ENCODE measurements at regions not wholly inside any gene's neighbourhood (a gene's known extent, or its start where the extent isn't known, plus 50 kb on each side); places are given as distances from the start of the nearest gene placed in this dataset.
"Not testable (repeated sequence)": the region's sequence is repeated elsewhere in the genome, so short reads cannot be mapped to it uniquely, and the experiment has no call there.

DNA sequence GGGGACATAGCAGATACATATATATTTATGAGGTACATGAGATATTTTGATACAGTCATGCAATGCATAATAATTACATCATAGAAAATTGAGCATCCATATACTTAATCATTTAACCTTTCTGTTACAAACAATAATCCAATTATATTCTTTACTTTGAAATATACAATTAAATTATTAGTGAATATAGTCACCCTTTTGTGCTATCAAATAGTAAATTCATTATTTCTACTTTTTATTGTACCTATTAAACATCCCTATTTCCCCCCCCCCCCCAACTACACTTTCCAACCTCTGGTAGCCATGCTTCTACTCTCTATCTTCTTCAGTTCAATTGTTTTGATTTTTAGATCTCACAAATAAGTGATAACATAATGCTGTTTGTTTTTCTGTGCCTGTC lies 719.1 kb downstream of the ZBBX start:
- no peak for DNase-seq

DNA sequence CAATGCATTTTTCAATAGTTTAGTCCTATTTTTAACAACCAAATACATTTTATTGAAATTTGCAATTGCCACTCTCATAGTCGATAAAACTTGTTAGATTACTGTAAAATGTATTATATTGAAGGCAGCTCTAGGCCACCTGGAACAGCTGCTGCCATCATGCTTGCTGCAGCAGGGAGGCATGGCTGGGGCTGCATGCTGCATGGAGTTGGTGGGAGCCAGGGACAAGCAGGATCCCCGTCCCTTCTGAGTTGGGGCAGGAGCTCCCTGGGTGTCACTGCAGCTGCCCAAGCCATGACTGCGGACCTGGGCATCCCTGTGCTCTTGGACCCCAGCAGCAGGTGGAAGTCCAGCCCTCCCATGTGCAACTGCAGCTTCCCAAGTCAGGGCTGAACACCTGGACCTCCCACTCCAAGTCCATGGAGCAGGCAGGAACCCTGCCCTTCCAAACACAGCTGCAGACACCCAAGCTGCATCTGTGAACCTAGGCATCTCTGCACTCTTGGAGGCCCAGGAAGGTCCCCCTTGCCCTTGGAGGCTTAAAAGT lies 742.0 kb downstream of the ZBBX start:
- DNase-seq: no peak

DNA sequence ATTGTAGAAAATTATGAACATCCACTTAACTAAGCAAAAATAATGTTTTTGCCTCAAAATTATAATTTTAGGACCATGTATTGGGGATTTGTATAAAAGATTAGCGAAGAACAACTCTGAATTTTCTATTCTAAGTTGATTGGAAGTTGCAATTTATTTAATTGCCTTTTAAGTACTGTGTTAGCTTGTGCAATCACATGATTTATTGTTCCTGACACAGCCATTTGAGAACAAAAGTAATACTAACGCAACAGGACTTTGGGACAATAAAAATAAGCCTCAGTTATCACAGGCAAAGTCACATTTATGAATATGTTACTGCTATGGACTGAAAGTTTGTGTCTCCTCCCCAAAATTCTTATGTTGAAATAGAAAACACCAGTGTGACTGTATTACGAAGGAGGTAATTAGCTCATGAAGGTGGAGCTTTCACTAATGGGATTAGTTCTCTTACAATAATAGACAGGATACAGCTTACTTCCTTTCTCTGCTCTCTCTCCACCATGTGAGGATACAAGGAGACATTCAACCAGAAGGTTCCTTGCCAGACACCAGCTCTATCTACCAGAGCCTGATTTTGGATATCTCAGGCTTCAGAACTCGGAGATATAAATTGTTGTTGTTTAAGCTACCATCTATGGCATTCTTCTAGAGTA lies 745.9 kb downstream of the ZBBX start:
- DNase-seq: no peak

DNA sequence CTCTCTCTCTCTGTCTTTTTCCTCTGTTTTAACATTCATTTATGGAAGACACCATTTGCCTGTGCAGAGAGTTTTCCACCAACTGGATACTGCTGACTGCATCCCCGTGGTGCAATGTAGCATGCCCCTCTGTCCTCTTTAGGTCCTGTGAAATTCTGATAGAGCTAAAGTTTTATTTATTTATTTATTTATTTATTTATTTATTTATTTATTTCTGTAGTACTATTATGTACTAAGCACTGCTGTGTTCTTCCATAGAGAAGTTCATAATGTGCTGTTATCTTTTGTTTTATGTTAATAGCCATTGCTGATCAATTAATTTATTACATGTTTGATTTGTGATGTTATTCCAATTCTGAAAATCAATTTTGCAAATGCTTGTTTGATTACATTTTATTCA lies 749.9 kb downstream of the ZBBX start:
- DNase-seq: no peak

DNA sequence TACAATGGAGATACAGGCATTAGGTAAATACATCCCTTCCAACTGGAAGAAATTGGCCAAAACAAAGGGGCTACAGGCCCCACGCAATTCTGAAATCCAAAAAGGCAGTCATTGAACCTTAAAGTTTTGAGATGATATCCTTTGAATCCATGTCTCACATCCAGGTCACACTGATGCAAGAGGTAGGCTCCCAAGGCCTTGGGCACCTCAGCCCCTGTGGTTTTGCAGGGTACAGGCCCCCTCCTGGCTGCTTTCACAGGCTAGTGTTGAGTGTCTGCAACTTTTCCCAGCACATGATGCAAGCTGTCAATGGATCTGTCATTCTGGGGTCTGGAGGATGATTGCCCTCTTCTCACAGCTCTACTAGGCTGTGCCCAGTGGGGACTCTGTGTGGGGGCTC lies 766.7 kb downstream of the ZBBX start:
- no peak for DNase-seq

DNA sequence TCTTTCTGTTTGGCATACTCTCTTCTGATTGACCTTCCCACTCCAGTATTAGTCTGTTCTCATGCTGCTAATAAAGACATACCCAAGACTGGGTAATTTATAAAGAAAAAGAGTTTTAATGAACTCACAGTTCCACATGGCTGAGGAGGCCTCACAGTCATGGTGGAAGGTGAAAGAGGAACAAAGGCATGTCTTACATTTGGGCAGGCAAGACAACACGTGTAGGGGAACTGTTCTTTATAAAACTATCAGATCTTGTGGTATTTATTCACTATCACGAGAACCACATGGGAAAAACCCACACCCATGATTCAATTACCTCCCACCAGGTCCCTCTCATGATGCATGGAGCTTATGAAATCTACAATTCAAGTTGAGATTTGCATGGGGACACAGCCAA lies 767.3 kb downstream of the ZBBX start:
- not testable (repeated sequence) for DNase-seq

DNA sequence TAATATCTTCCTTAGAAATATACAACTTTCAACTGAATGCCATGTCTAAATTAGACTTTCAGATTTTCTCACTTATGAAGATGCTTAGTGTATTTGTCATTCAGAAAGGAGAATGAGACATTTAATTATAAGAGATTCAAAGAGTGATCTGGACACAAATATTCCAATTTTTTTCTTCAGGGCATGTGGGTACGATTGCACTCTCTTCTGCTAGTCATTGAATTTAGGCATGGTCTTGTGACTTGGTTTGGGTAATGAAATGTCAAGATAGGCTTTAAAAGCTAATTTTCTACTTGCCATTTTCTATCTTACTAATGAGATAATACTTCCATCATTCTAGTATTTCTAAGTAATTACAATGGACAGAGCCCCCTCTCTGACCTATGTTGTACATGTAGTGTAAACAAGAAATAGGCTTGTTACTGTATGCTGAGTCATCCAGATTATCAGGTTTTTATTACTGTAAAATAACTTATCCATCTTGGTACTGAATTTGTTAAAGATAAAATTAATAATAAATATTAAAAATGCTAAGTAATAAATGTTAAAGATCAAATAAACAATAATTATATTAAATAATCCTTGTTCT lies 770.8 kb upstream of the BCHE start:
- DNase-seq: no peak

DNA sequence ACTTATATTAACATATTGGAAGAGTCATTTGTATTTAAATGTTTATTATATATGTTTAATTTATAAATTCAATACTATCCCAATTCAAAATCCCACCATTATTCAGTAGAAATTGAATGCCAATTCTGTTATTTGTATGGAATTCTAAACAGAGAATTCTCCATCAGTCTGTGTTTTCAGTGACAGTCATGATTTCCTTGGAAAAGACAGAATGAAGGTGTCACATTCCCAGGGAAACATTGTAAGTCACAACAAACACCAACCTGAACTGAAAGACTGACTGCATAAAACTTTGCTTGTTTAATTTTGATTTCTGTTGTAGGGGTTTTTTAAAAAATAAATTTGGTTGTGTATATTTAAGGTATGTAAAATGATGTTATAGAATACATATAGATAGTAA lies 769.8 kb upstream of the BCHE start:
- DNase-seq: no peak

DNA sequence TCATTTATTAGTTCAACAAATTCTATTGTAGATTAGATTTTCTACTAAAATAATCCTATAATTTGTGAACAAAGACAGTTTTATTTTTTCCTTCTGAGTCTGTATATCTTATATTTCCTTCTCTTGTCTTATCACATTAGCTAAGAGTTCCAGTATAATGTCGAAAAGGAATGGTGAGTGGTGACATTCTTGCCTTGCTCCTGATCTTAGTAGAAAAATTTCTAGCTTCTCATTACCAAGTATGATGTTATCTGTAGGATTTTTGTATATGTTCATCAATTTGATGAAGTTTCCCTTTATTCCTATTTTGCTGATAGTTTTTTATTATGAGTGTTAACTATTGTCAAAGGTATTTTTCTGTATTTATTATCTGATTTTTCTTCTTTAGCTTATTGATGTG lies 756.6 kb upstream of the BCHE start:
- no peak for DNase-seq

DNA sequence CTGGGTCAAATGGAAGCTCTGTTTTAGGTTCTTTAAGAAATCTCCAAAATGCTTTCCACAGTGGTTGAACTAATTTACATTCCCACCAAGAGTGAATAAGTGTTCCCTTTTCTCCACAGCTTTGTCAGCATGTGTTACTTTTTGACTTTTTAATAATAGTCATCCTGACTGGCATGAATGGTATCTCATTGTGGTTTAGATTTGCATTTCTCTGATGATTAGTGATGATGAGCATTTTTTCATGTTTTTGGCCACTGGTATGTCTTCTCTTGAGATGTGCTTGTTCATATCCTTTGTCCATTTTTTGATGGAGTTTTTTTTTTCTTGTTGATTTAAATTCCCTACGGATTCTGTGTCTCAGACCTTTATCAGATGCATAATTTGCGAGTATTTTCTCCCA lies 745.0 kb upstream of the BCHE start:
- no peak for DNase-seq

DNA sequence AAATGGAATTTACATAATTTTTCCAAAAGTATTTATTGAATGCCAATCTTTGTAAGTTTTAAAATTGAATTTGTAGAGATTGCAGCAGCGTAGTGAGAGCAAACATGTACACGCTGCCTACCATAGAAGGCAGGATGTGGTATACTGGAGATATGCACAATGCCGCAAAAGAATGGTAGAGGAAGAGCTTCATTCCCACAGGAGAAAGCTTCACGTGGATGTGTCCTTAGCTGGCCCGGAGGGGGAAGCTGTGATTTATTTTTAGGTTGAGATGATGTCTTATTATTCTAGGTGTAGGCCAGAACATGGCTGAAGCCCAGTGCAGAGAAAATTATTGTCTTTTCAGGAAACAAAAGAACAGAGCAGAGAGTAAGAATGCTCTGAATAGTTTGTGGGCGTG lies 743.3 kb upstream of the BCHE start:
- DNase-seq: no peak

DNA sequence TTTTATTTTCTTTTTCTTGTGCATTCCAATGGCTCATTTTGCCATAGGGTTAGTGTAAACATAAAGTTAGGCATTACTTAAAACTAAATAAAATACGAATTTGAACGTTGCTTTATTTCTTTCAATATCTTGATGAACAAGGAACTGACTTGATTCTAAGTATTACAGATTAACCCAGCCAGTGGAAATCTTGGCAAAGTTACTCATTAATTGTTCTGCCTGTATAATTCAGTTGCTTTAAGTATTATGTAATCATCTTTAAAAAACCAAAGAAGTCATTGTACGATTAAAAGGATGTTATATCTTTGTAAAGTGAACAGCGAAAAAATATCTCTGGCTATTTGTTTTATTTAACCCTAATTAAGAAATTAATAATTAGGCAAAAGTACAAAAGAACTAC lies 737.9 kb upstream of the BCHE start:
- DNase-seq: no peak

DNA sequence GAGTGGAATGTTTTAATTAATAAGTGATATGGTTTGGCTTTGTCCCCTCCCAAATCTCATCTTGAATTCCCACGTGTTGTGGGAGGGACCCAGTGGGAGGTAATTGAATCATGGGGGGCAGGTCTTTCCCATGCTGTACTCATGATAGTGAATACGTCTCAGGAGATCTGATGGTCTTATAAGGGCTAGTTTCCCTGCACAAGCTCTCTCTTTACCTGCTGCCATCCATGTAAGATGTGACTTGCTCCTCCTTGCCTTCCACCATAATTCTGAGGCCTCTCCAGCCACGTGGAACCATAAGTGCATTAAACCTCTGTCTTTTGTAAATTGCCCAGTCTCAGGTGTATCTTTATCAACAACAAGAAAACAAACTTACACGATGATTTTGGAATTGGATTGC lies 734.5 kb upstream of the BCHE start:
- not testable (repeated sequence) for DNase-seq

DNA sequence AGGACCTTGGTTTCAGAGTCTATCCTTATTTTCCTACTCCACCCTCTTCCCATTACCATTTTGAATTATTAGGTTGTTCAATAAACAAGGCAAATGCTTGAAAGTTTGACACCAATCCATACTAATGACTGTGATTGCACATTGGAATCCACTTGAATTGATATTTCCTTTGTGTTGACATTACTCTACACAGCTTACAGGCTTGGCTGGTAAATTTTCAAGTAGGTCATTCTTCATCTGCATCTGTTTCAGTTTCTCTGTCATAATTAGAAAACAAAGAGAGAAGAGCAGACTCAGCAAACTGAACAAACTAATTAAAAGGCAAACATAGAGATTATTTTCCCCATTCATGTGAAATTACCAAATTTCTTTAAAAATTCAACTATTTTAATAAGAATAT lies 732.9 kb upstream of the BCHE start:
- no peak for DNase-seq

DNA sequence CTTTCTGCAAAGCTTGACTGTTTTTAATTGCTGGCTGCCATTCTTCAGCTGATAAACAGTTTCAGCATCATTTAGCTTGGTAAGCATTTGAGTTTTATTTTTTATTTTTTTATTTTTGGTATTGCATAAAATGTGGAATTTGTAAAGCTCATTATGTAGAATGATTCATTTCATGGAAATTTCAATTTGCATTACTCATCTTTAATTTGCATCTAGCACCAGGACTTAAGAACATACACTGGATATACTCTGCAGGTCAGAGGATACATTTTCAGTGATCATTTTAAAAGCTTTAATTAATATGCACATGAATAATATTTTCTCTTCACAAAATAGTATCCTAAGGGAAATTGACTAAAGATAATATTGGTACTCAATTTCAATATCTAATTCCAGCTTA lies 732.4 kb upstream of the BCHE start:
- DNase-seq: no peak

DNA sequence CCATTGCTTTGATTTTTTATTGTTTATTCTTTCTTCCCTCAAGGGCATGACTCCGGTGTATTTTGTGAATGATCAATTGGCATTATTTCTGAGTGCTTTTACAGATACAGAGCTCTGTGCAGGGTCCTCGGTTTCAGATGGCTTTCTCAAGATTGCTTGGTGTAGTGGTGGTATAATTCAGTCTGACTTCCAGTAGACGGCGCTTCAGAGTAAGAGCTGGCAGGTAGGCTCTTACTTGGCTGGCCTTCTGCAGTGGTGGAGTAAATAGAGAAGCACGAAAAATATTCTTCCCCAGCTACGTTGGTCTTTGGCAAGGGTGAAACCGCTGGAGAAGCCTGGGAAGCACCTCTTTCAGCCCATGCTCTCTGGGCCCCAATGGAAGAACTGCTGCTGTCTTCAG lies 723.0 kb upstream of the BCHE start:
- no peak for DNase-seq

DNA sequence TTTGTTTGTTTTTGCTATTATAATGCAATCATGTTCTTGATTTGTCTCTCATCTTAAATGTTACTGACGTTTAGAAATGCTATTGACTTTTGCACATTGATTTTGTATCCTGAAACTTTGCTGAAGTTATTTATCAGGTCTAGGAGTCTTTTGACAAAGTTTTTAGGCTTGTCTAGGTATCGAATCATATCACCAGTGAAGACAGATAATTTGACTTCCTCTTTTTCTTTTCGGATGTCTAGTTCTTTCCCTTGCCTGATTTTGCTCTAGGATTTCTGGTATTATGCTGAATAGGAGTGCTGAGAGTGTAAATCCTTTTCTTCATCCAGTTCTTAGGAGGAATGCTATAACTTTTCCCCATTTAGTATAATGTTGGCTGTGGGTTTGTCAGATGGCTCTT lies 719.7 kb upstream of the BCHE start:
- no peak for DNase-seq

DNA sequence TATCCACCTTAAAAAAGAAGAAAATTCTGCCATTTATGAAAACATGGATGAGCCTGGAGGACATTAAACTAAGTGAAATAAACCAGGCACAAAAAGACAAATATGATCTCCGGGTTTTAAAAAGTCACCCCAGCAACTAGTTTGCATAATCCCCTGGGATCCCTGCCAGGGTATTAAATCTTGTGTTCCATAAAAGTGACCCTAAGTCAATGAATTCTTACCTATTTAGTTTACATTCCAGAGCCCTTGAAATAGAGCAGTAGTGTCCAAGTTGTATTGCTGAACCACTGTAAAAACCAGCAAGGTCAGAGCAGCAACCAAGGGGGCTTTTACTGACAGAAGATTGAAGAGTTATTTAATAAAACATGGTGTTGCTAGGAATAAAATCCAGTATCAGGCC lies 716.8 kb upstream of the BCHE start:
- DNase-seq: no peak

DNA sequence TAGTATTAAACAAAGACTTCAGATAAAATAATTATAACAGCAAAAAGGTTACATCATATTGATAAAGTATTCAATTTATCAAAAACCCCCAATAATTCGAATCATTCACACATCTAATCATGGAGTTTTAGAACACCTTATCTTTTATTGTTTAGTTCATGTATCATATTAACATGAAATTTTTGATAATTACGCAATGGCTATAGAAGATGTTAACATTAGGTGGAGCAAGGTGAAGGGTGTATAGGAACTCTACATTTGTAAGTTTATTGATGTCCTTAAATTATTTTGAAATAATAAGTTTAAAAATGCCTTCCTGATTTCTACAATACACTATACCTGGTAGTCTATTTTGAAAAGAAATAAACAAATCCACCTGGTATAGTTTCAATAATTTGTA lies 696.5 kb upstream of the BCHE start:
- no peak for DNase-seq

DNA sequence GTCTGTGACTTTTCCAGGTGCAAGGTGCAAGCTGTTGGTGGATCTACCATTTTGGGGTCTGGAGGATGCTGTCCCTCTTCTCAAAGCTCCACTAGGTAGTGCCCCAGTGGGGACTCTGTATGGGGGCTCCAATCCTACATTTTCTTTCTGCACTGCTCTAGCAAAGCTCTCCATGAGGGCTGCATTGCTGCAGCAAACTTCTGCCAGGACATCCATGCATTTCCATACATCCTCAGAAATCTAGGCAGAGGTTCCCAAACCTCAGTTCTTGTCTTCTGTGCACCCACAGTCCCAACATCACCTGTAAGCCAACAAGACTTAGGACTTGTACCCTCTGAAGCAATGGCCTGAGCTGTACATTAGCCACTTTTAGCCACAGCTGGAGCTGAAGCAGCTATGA lies 694.5 kb upstream of the BCHE start:
- no peak for DNase-seq

DNA sequence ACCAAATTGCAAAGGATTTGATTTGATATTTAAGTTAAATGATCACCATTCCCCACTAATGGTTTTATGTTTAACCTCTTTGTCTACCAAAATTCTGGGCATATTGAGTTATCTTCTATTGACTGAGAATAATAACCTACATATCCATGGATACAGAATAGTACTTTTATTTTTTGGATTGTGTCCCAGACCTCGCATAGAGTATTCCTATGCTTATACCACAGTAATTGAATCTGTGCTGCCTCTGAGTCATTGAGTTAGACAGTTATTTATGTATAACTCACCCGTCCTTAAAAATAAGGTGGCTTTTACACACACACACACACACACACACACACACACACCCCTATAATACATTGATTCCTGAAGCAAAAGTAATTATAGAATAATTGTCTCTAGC lies 690.1 kb upstream of the BCHE start:
- no peak for DNase-seq

DNA sequence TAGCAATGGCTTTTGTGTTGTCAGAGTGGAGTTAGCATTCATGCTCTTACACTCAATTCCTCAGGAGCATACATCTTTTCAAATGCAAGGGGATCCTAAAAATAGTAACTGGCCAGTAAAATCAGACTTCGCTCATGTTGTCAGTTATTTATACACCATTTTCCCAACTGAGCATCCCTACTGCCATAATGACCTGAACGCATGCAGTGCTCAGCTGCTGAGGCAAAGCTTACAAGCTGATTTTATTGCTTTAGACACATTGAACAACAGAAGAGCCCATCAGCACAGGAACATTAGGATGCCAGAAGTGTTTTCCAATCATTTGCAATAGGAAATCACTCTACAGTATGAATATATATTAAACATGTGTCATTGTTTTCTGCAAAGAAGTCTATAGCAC lies 689.7 kb upstream of the BCHE start:
- DNase-seq: no peak

DNA sequence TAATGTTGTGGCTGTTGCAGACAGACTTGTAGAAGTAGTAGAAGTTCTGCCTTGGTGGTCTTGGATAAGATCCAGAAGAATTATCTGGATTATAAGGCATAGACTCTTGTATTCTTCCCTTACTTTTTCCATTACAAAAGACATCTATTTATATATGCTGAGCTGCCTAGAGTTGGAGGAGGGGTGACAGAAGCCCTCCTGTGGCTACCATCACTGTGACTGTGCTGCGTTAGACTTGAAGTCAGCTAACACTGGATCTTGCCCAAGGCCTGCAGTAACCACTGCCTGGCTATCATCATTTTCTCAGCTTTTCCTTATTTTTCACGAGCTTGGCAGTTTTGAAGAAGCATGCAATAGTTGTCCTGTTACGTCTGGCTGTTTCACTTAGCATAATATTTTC lies 684.8 kb upstream of the BCHE start:
- DNase-seq: no peak

DNA sequence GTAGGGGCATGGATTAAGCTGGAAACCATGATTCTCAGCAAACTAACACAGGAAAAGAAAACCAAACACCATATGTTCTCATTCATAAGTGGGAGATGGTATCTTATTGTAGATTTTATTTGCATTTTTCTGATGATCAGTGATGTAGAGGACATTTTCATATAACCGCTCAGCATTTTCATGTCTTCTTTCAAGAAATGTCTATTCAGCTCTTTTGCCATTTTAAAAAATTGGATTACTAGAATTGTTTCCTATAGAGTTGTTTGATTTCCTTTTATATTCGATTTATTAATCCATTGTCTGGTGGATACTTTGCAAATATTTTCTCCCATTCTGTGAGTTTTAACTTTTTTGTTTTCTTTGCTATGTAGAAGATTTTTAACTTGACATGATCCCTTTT lies 682.2 kb upstream of the BCHE start:
- DNase-seq: no peak

DNA sequence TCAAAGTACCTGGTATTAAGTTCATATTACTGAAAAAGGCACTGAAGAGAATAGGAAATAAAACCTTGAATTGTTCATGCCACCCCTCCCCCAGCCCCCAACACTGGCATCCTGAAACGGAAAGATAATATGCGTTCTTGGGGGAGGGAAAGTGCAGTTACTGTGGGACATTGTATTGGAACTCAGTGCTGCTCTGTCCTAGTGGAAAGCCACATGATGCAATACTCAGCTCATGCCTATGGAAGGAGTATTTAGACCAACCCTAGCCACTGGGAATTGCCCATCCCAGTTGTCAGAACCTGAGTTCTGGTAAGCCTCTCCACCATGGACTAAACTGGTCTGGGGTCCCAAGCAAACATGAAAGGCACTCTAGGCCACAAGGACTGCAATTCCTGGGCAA lies 680.8 kb upstream of the BCHE start:
- DNase-seq: no peak

Measured in right hindlimb (tissue), 1 donor.